ENCODE measurements at regions not wholly inside any gene's neighbourhood (a gene's known extent, or its start where the extent isn't known, plus 50 kb on each side); places are given as distances from the start of the nearest gene placed in this dataset.

DNA sequence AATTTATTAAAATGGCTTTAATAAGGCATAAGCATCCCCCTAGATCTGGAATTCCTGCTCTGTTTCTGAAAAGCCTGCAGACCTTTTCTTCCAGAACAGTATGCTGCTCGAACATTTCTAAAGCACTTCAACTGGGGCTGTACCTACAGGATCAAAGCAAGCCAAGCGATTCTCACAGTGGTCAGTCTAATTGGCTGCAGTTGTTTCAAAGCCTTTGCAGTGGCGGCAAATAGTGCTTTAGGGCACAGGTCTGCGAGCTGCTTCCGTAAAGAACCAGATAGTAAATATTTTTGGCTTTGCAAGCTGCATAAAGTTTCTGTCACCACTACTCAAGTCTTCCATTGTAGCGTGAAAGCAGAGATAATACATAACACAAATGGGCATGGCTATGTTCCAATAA lies 88.9 kb upstream of the FBXL4 start:
- no peak for DNase-seq

GRCh38 chr6:99032396-99032795 lies 84.7 kb upstream of the FBXL4 start:
- DNase-seq = no peak

GRCh38 chr6:99031957-99032356 lies 84.2 kb upstream of the FBXL4 start:
- no peak for DNase-seq

DNA sequence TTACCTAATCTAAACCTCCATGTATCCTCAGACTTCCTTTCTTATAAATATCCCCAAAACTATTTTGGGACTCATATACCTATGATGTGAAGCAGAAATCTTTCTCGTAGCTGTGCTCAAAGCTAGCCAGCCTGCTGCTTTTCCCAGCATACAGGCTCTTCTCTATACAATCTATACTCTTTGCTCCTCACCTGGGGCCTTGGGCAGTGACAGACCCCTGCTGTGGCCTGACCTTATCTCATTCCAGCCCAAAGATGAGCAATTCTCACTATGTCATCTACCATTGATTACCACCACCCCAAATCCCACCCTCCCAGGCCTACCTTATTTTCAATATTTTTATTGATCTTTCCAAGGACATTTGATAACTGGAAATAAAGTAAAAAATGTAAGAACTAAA lies 83.2 kb upstream of the FBXL4 start:
- DNase-seq = no peak

DNA sequence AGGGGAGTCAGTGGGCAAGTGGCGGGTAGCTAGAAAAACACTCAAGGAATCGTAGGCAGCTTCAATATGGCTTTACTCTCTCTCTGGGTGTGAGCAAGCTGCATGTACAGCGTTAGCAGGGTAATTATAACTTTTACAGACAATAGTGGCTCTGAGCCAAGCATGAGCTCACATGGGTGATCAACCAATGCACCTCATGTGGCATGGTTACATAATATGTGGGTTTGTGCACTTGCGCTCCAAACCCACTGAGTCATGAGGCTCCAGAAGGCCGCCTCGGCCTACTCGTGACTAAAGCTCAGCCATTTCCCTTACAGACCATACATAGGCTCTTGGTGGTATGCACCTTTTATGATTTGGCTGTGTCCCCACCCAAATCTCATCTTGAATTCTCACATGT lies 78.4 kb upstream of the FBXL4 start:
- DNase-seq = no peak

- no peak for DNase-seq
Measured at GRCh38 chr6:99024089-99024488, 76.3 kb upstream of the FBXL4 start.

- DNase-seq = no peak
Measured at GRCh38 chr6:99022039-99022609, 74.4 kb upstream of the FBXL4 start.

DNA sequence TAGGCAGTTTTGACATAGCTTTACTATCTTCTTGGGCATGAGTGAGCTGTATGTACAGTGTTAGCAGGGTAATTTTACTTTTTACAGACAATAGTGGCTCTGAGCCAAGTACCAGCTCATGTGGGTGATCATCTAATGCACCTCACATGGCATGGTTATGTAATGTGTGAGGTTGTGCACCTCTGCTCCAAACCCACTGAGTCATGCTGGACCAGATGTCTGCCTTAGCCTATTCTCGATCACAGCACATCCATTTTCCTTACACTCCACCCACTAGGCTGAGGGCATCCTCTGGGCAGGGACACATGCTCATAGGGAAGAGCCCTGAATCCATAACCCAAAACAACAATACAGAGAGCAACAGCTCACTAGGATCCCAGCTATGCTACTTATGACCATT lies 71.6 kb upstream of the FBXL4 start:
- no peak for DNase-seq

- no peak for DNase-seq
Measured at GRCh38 chr6:99017150-99017549, 69.4 kb upstream of the FBXL4 start.

DNA sequence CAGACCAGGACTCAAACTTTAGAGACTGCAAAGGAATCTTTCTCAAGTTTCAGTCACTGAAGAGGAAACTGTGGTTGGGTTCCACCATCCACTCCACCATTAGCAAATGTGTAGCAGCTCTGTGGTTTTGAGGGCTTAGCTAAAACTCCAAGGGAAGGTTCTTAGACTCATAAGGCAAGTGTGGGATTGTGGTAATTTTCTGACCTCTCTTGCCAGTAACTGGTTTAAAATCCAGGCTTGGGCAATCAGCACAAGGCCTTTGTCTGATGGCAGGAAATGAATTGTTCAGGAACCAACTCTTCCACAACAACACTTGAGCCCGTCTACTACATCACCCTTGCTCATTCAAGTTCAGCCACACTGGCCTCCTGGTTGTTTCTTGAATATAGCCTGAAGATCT lies 68.6 kb upstream of the FBXL4 start:
- no peak for DNase-seq

DNA sequence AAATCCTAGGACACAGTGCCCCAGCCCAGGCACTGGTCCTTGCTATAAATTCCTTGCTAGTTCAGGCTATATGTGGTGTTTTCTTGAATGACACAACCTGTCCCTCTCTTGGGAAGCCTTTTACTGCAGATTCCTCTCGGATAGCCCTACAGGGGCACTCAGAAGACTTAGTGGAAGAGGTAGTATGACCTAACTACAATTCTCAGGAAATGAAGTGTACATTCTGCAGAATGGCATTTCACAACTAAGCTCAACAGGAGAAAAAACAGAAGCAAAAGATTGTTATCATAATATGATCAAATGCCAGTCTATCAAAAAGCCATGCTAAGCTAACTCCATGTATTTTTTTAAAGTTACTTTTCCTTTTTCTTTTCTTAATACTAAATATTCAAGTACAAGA lies 66.3 kb upstream of the FBXL4 start:
- DNase-seq = peak in 1 of 2 experiments; percentile 4

- no peak for DNase-seq
Measured at GRCh38 chr6:99013661-99014060, 65.9 kb upstream of the FBXL4 start.

DNA sequence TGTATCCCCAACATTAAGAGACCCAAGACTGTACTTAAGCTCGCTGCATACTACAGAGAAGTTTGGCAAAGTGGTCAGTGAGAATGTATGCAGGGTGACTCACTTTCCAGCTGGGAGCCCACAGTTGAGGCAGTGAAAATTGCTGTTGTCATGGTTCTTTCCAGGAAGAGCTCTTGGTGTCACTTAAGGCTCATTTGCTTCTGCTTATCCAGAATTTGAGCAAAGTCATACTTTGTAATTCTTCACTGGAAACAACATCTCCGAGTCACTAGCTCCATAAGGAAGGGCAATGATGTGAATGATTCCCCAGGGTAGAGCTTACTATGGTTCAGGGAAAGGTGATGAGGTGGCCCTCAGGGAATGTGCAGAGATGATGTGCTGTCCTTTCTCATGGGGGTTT lies 65.4 kb upstream of the FBXL4 start:
- DNase-seq = peak; percentile 40 to 65

- DNase-seq = no peak
Measured at GRCh38 chr6:99011151-99011550, 63.4 kb upstream of the FBXL4 start.

DNA sequence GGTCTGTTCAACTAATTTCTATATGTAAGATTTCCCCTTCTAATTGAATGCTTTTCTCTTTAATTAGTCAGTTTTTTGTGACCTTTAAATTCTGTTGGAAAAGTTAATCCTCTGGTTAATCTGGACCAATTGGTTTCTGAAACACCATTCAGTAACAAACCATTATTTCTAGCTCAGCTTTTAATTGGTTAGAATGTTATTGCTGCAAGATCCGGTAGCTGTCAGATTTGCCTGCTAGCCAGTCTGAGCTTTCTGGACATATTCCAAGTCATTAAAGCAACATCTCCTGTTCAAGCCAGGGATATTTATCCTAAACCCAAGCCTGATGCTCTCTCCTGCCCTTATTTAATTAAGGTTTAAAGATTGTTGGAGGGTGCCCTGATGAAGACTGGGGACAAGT lies 55.1 kb upstream of the FBXL4 start:
- DNase-seq = no peak

GRCh38 chr6:98998103-98998502 lies 50.4 kb upstream of the FBXL4 start:
- DNase-seq = no peak

Data from SW 1271 (cell line).